GM21381 (cell line): ENCODE measurements at regions not wholly inside any gene's neighbourhood (a gene's known extent, or its start where the extent isn't known, plus 50 kb on each side); places are given as distances from the start of the nearest gene placed in this dataset.
"Not testable (repeated sequence)": the region's sequence is repeated elsewhere in the genome, so short reads cannot be mapped to it uniquely, and the experiment has no call there.

Experiments used
- ATAC-seq: cut with Tn5 transposase; IDR thresholded peaks from one replicate; pipeline ENCODE4 v1.9.1; 2021; ENCODE audit warnings: mild to moderate bottlenecking, moderate library complexity; ENCODE audit not compliant: unreplicated experiment

DNA sequence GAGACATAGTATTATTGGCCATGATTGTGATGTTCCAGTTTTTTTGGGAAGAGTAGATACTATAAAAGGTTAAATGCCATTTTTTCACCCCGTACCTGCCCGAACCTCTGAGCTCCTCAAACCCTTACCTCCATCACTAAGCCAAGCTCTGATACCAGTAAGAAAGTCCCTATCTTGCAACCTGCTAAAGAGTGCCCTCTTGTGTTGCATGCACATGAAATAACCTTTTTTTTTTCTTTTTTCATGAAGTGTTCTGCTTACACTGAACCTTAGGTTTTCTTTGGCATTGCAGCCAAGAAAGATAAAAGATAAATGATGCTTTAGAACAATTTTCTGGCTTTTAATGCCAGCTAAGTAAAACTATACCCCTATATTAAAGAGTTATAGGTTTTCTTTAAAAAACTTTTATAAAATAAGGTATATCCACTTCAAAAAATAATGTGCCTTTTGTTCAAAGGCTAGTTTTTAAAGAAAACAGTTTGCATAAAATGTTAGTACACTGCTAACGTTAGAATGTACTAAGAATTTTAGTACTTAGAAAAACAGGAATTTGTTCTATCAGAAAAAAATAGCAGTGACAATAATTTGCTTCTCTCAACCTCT is 295.3 kb upstream of the PMFBP1 start:
- ATAC-seq = no peak

DNA sequence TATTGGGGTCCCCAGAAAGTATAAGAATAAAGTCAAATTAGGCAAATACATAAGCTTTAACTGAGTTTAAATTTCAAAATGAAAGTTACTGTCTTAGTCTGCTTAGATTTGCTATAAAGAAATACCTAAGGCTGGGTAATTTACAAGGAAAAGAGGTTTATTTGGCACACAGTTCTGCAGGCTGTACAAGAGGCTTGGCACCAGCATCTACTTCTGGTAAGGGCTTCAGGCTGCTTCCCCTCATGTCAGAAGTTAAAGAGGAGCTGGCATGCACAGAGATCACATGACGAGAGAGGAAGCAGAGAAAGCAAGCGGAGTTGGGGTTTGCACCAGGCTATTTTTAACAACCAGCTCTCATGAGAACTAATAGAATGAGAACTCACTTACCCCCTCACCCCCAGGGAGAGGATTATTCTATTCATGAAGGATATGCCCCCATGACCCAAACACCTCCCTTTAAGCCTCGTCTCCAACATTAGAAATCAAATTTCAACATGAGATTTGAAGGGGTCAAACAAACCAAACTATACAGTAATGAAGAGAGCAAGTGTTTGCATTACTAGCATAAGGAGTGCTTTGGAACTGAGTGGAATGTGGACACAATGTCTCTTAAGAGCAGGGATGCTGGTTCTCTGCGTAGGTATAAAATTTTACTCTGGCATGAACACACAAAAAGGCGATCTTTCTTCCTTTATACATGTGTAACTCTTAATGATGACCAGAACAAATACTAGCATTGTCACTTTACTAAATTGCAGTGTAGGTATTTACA is 292.8 kb upstream of the PMFBP1 start:
- ATAC-seq = no peak

DNA sequence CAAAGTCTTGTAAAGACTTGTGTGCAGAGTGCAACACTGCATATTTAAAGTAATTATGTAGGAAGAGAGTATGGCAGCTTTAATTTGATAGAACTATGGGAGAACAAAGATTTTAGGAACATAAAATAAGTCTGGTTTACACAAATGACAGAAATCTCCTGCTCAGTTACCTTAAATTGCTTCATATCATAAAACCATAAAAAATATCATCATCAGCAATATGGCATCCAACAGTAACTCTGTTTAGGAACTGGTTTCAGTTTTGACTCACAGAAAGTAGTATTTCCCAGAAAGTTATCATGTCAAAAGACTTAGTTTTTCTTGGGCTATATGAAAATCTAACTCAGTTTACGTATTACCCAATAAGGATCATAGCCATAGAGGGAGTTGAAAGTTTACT is 292.1 kb upstream of the PMFBP1 start:
- no peak for ATAC-seq

DNA sequence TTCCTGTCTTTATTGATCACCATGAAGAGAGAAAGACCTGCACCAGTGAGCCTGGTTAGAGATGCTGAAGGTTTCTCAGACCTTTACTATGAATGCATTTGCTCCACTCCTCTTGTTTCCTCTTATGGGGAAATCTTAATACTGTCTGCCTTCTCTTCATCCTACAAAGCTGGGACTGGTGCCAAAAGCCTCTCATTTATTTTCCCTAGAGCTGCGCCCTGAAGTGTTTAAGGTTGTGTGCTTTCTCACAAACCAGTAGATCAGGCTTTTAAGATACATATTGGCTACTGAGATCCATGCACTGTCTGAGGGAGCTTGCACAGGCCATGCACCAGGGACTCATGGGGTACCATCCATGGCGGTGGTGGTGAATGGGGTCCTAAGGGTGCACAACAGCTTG is 286.1 kb upstream of the PMFBP1 start:
- no peak for ATAC-seq

DNA sequence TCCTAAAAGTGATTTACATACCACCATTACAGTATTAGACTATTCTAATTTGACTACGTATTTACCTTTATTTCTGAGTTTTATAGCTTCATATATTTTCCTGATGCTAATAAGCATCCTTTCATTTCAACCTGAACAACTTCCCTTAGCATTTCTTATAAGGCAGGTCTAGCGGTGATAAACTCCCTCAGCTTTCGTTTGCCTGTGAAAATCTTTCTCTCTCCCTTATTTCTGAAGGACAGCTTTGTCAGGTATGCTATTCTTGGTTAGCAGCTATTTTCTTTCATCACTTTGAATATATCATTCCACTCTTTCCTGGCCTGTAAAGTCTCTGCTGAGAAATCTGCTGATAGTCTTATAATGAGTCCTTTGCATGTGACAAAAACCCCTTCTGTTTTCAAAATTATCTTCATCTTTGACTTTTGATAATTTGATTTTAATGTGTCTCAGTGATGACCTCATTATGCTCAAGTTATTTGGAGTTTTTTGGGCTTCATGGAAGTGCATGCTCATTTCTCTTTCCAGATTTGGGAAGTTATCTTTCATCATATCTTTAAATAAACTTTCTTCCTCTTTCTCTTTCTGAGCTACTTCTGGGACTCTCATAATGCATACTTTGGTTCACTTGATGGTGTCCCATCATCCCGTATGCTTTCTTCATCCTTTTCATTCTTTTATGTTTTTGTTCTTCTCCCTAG is 285.4 kb upstream of the PMFBP1 start:
- no peak for ATAC-seq

DNA sequence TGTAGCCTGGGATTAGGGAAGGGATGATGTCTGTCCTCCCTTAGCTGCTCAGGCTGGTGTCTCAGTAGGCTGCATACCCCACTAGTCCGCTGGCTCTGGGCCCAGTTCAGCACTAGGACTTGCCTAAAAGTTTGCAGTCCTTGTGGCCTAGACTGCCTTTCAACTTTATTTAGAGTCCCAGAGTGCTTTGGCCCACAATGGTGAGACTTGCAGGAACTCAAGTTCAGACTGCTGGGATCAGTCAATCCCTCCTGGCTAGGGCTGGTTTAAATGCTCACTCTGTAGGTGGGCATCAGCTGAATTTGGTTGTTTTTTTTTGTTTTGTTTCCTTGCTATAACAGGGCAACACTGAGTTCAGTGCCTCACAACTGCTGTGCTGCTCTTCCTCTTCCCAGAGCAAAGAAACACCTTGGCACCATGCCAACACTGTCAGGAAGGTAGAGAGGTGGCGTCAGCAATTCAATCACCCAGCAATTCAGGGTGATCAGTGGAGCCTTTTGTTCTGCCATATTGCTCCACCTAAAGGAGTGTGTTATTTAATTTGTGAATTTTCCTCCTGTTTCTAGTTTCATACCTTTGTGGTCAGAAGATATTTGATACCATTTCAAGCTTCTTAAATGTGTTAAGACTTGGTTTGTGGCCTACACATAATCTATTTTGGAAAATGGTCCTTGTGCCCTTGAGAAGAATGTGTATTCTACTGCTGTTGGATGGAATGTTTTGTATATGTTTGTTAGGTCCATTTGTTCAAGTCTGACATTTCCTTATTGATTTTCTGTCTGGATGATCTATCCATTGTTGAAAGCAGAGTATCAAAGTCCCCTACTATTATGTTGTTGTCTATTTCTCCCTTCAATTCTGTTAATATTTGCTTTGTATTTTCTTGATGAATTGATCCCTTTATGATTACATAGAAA is 284.0 kb upstream of the PMFBP1 start:
- no peak for ATAC-seq

DNA sequence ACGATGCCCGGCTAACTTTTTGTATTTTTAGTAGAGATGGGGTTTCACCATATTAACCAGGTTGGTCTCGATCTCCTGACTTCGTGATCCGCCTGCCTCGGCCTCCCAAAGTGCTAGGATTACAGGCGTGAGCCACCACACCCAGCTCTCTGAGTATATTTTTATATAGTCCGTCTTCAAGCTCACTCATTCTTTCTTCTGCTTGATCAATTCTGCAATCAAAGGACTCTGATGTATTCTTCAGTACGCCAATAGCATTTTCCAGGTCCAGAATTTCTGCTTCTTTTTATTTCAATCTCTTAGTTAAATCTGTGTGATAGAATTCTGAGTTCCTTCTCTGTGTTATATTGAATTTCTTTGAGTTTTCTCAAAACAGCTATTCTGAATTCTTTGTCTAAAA is 281.9 kb upstream of the PMFBP1 start:
- ATAC-seq = not testable (repeated sequence)

DNA sequence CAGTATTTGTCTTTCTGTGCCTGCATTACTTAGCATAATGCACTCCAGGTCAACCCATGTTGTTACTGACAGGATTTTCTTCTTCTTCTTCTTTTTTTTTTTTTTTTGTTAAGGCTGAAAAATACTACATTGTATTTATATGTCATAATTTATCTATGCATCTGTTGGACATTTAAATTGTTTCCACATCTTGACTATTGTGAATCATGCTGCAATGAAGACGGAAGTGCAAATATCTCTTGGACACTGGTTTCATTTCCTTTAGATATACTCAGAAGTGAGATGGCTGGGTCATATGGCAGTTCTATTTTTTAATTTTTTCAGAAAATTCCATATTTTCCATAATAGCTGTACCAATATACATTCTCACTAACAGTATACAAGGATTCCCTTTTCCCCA is 272.7 kb upstream of the PMFBP1 start:
- no peak for ATAC-seq

DNA sequence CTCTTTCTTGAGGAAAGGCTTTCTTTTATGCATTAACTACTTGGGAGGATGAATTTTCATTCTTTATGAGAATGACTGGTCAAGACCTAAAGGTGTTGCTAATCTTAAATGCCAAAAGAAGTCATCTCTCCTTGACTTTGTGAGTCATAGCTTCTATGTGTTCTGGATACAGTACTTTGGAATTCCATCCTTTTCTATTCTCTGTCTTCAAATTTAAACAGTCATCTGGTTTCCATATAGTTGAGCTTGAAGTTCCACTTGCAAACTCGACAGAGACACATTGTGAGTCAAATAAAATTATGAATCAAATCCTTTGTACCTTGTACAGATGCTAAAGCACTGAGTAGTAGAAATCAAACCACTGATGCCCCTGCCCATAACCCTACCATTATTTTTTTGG is 271.9 kb upstream of the PMFBP1 start:
- ATAC-seq = no peak

DNA sequence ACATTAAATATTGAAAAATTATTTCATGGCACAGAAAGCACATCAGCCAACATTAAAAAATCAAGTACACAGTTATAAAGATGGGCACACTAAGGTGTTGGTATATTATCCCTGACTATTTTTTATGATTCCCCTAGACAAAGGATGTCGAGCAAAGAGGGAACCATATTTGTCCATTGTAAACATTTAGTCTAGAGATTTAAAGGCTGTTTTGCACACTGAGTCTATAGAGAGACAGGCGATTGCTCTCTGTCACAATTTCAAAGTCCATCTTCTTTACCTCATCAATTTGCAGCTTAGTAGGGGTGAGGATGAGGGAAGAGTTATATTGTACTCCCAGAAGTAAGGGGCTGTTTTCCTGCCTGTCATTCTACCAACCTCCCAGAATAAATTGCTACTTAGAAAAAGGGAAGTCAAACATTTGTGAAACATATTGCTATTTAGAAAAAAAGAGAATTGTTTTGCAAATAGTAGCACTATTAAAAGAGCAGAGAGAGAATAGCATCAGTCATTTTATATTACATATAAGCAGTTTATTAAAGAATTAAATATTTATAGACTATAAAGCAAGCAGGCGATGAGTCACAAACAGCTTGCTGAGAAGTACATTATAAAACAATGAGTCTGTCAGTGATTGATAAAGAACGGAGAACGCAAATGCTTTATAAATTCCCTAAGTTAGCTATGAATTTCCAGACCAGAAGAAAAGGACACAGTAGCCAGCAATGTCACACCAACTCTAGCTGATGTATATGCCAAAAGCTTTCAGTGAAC is 270.6 kb upstream of the PMFBP1 start:
- ATAC-seq = no peak

DNA sequence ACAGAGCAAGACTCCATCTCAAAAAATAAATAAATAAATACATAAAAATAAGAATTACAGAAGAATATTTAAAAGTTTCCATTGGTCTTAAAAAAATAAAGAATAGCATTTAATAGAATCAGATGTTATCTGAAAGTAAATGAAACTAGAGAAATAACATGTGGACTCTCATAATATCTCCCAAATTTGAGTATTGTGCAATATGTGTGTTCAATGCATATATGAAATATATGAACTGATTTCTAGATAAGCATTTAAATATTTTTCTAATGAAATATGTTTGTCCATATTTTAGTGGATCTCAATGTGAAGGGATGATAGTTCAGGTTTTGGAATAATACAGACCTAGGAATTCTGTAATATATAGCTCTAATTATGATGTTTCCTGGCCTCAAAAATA is 265.9 kb upstream of the PMFBP1 start:
- ATAC-seq = no peak

DNA sequence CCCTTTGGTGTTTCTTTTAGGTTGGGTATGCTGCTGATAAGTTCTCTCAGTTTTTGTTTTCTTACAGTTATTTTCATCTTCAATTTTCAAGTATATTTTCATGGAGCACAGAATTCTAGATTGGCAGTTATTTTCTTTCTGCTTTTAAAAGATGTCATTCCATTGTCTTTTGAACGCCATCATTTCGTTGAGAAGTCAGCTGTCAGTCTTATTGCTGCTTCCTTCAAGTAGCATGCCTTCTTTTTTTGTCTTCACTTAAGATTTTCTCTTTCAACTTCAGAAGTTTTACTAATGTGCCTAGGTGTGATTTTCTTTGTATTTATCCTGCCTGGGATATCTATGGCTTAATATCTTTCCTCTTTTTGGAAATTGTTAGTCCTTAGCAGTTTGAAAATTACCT is 262.2 kb upstream of the PMFBP1 start:
- ATAC-seq = no peak

DNA sequence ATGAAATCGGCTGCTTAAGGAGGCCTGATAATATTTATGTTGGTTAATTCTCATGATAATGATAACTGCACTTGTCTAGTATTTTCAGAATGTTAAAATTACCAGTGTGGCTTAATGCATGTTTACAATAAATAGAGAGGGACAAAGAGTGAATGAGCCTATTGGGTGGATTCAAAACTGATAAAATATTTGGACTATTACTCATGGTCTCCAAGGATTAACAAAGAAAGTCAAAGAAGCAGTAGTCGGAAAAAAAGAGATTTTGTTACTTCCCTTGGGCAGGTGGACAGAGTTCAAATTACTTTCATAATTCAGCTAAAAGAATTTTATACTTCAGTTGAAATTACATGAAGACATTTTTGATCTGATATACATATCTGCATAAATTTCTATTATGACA is 258.2 kb upstream of the PMFBP1 start:
- no peak for ATAC-seq

DNA sequence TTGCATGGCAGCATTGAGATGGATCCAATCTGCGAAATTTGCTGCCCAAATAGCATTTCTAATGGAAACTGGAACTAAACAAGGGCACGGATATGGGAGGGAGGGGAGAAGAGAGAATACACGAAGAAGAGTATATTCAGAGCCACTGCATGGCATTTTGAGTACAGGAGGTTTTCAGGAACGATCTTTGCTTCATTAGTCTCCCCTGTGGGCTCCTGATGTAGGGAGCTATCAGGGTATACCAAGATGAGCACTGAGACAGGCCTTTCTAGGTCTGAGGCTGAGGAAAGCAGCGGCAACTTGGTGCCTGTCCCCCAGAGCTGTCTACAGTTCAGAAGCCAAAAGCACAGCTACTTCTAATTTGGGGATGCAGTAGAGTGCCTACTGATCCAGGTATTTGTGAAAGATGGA is 257.7 kb upstream of the PMFBP1 start:
- no peak for ATAC-seq

DNA sequence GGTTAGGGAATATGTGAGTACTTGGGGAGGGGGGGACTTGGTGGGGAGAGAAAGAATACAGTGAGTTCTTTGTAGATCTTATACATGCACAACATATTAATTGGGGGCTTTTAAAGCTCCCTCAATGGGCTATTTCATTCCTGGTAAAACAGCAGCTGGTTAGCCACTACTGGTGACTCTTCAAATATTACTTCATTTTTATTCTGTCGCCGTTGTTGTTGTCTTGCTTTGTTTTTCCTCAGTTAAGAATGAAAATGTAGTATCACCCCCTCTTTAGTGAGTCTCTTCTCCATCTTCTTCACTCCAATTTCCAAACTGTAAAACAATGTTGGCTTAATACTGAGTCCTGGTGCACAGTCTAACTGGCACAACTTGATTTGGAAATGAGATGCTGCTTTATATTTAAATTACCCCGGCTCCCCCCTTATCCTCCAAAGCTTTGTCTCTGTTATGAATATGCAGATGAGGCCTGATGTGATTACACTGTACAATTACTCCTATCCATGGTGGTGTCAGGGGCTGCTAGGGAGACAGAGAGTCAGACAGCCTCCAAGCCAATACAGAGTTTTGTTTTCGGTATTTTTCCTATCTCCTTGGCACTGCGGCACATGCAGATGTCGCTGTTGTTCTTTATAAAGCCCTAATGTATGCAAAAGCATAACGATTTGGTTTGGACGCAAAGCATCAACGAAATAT is 256.9 kb upstream of the PMFBP1 start:
- ATAC-seq = no peak

DNA sequence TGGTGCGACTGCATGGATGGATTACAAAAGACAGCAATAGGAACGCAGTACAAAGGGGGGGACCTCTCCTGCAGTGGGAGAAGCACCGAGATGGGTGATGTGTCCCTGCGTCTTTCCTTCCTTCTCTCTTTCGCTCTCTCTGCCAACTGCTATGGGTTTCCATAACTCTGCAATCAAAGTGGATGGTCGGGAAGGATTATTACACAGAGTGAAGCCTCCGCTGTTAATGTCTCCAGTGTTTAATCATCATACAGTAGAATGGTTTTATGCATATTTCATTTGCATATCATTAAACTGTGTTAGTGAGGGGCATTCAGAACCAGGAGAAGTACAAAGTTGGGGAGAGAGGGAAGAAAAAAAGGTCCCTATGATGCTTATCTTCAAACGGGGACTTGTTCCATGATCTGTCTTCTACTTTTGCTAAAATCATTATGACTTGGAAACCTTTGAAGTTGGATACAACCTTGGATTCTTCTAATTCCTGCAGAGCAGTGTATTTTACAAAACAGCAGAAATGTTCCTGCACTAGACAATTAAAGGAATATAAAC is 255.9 kb upstream of the PMFBP1 start:
- ATAC-seq = no peak

DNA sequence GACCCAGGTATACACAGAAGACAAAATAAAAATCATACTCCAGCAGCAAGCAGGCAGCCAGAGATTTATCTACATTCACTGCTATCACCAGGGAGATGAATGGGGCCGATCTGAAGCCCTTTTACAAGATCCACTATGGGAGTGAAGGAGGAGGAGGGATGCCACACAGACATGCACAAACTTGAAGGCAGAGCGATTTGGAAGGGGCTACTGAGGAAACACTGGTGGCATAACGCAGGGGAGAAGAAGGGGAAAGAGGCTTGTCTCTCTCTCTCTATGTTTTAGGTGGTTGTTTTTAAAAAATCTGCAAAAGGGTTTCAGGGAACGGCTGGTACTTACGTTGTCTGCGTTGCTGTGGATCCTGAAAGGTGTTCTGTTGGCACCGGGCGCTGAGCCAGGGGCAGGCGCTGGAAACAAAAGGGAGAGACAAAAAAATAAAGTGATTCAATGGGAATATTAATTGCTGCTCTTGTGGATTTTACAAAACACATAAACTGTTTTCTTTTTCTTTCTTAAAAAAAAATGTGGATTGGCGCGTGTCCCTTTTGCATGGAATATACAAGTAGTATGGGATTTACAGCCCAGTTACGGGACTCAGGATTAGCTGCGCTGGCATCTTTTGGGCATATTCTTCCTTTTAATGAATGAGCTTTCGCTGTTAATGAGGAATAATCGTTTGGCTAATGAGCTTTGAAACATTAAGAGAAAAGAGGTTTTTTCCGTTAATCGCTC is 255.3 kb upstream of the PMFBP1 start:
- ATAC-seq = no peak

DNA sequence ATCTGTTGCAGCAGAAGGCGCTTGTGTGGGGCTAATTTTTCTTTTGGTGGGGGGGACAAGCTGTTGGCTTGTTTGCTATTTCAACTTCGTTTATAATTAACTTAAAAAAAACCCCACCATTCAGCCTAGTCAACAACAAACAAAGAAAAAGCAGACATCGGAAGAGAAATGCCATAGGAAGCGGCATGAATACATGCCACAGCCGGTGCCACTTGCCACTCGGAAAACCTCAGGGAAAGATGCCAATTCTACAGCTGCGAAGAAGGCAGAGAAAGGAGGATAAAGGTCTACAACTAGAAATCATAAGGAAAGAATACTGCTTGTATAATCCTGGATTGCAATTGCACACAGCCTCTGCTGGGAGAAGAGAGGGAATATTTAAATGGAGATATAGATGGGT is 254.4 kb upstream of the PMFBP1 start:
- no peak for ATAC-seq
